ENCODE measurements at regions not wholly inside any gene's neighbourhood (a gene's known extent, or its start where the extent isn't known, plus 50 kb on each side); places are given as distances from the start of the nearest gene placed in this dataset.
"Not testable (repeated sequence)": the region's sequence is repeated elsewhere in the genome, so short reads cannot be mapped to it uniquely, and the experiment has no call there.

DNA sequence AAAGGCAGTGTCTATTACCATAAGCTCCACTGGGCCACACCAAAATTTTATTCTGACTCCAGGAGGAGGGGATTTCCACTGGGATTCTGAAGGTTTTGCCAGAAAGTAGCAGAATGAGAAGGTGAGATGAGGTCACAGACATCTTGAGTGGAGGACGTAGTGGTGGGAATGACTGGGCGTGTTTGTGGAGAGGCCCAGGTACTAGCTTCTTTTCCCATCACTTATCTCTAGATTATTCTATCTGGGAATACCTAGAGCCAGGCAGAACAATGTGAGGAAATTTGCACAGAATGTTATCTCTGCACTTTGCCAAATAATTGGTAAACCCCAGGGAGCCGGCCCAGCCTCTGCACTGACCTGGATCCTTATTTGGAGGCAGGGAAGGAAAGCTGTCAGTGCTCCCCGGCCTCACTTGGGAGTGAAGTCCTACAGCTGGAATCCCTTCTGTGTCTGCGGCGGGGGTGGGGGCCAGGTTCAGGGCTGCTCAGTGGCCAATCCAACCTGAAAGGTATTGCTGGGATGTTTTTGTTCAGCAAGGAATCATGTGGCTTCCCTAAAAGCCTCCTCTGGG is 129.4 kb downstream of the C12orf75 start:
- FAIRE-seq, result no peak

GRCh38 chr12:105461271-105461943 is 130.9 kb downstream of the C12orf75 start:
- no peak for FAIRE-seq

- no peak for FAIRE-seq
Measured at GRCh38 chr12:105461944-105462762, 131.7 kb downstream of the C12orf75 start.

DNA sequence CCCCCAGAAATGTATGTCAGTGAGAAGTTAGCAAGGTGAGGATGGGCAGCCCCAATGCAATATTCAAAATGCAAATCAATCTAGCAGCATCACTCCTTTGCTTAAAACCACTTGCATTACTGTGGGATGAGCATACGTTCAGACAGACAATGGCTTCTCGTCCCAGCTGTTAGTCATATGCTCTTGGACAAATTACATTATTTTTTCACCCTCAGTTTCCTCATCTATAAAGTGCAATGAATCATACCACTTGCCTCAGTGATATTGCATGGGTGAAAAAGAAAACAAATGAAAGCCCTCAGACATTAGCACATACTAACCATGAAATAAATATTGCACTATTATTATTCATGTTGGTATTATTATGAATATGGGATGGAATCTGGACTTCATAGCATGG is 132.3 kb downstream of the C12orf75 start:
- FAIRE-seq, result no peak

DNA sequence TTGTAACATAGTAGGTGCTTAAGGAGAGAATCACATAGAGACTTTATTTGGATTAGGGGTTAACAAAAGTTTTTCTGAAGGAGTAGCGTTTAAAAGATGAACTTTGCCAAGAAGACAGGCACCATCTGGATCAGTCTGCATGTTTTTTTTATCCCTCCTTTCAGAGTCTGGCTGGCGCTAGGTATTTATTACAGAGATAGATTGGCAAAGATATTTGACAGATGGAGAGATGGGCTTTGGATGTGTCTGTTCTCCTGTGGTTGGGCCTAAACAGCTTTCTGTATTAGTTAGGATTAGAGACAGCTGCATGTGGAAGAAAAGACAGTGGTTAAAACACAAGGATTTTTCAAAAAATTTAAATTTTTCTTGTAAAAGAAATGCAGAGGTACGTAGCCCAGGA is 133.9 kb downstream of the C12orf75 start:
- no peak for FAIRE-seq

- FAIRE-seq, result no peak
Measured at GRCh38 chr12:105466231-105466900, 135.9 kb downstream of the C12orf75 start.

GRCh38 chr12:105466901-105467598 is 136.6 kb downstream of the C12orf75 start:
- no peak for FAIRE-seq

GRCh38 chr12:105467710-105468366 is 137.3 kb downstream of the C12orf75 start:
- no peak for FAIRE-seq

DNA sequence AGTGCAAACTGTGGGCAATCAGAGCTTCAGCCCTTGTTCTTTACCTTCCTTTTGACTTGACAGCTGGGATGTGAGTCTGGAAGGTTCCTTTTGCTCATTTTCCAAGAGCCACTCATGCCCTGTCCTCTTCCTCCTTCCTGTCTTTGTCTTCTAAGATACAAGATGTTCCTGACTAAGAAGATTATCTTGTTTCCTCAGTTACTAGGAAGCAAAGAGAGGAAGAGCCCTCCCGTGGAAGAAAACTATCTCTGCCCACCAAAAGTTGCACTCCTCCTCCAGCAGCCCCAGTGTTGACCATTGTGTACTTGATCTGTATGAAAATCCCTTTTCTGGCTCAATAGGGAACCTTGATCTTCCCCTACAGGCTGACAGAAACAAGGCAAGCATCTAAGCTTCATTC is 138.0 kb downstream of the C12orf75 start:
- no peak for FAIRE-seq

- no peak for FAIRE-seq
Measured at GRCh38 chr12:105469211-105469610, 138.7 kb downstream of the C12orf75 start.

GRCh38 chr12:105469701-105470100 is 139.2 kb downstream of the C12orf75 start:
- no peak for FAIRE-seq

DNA sequence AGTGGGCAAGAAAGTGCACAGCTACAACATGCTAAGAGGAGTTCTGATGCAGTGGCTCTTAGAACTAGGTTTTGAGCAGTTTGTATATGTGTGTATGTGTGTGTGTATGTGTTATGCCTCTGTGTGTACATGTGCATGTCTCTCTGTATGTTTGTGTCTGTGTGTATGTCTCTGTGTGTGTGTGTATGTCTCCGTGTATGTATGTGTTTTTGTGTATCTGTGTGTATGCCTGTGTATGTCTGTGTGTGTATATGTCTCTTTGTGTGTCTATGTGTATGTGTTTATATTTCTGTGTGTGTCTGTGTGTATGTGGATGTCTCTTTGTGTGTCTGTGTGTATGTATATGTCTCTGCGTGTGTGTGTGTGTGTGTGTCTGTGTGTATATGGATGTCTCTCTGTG is 139.6 kb downstream of the C12orf75 start:
- FAIRE-seq, result no peak

DNA sequence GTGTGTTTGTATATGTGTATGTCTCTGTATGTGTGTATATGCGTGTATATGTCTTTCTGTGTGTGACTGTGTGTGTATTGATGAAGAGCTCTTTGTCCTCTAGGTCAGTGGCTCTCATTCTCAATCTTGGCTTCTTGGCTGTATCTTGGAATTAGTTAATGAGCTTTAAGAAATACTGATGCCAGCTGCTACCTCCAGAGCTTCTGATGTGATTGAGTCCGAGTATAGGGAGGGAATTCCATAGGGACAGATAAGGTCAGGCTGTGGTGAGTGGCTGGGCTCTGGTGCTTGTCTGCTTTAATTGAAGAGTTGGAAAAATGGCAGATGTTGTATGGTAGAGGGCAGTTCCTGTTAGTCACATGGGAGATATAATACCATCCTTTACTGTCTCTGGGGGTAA is 140.1 kb downstream of the C12orf75 start:
- FAIRE-seq, result no peak

DNA sequence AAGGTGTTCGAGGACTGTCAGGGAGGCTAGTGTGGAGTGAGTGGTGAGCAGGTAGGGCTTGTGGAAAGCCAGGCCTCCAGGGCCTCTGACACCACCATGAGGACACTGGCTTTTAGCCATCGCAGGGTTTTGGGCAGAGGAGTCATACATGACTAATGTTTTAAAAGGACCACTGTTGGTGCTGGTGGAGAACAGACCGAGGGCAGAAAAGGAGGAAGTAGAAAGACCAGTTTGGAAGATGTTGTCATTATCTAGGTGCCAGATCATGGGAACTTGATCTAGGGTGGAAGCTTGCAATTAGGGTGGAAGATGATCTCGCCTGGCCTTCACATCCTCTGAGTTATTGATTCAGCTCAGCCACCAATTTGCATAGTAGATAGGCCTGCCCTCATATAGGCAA is 144.2 kb downstream of the C12orf75 start:
- no peak for FAIRE-seq

DNA sequence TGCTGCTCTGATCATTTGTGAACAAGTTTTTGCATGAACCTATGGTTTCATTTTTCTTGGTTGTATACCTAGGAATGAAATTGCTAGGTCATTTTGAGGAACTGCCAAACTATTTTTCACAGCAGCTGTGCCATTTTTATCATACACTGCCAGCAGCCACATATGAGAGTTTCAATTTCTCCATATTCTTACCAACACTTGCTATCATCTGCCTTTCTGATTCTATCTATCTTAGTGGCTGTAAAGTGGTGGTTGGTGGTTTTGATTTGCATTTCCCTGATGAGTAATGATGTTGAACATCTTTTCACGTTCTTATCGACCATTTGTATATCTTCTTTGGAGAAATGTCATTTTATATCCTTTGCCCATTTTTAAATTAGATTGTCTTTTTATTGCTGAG is 146.1 kb downstream of the C12orf75 start:
- FAIRE-seq, result no peak

GRCh38 chr12:105477873-105478272 is 147.4 kb downstream of the C12orf75 start:
- FAIRE-seq, result no peak

- FAIRE-seq, result not testable (repeated sequence)
Measured at GRCh38 chr12:105478788-105479187, 148.3 kb downstream of the C12orf75 start.

DNA sequence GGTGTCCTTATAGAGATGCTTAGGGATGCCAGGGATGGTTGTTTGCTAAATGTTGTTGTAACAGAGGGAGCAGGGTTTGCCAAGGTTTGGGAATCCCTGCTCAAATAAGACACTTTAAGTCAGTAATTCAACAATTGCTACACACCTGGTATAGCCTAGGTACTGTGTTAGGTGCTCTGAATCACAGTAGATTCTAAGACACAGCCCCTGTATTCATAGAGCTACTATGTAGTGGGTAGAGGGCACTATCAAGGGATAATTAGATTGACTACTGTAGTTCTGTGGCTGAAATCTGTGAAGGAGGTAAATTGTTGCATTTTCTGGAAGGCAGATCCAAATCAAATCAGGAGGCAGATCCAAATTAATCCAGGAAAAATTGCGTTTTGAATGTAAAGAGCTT is 149.2 kb downstream of the C12orf75 start:
- FAIRE-seq, result no peak

- FAIRE-seq, result no peak
Measured at GRCh38 chr12:105480162-105480561, 149.7 kb downstream of the C12orf75 start.

- no peak for FAIRE-seq
Measured at GRCh38 chr12:105481392-105482300, 151.2 kb downstream of the C12orf75 start.

DNA sequence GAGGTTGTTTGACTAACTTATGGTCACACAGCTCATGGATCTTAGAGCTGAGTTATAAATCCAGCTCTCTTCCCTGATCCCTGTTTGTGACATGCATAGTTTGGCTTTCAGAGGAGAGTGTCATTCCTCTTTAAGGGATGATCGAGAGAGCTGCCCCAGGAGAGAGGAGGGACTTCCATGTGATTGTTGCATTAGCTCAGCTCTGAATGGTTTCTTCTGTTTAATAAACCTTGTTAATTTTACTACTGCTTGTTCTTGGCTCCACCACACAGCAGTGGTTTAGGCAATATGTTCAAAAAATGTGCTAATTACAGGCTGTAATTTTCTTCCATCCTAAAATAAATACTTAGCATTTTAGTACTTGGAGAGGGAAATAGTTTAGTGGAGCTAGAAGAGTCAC is 152.5 kb downstream of the C12orf75 start:
- no peak for FAIRE-seq
